ENCODE measurements at regions not wholly inside any gene's neighbourhood (a gene's known extent, or its start where the extent isn't known, plus 50 kb on each side); places are given as distances from the start of the nearest gene placed in this dataset.

DNA sequence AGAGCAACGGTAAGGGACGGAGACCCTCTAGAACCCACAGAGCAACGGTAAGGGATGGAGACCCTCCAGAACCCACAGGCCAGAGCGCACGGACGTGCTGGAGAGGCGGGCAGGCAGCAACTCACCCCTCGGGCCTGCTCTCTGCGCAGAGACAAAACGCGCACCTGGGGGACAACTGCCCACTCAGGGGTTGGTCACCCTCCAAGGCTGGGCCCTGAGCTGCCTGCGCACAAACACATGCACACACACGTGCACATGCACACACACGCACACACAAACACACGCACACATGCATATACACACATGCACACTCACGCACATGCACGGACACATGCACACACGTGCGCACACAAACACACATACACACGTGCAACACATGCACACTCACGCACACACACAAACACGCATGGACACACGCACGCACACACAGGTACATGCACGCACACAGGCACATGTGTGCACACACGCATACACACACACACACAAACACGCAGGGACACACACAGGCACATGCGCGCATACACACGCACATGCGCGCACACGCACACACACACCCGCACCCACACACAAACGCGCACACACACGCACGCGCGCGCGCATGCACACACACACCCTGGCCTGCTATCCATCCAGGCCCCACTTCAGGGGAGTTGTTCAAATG, 88.3 kb downstream of the NCOR2 start:
- TF ChIP-seq EZH2 (IDR thresholded peaks at IDR 0.05; ENCODE audit: borderline replicate concordance, low read depth, low read length, severe bottlenecking) (no peak), CTCF (IDR thresholded peaks at IDR 0.05; ENCODE audit: borderline replicate concordance, extremely low read depth, low read length, poor library complexity, severe bottlenecking) (no peak)
